NCI-H460 (cell line): ENCODE measurements at regions not wholly inside any gene's neighbourhood (a gene's known extent, or its start where the extent isn't known, plus 50 kb on each side); places are given as distances from the start of the nearest gene placed in this dataset.

Experiments
- DNase-seq: peaks from one replicate; pipeline ENCODE4 v3.0.0-alpha.2; 2016; ENCODE audit warnings: low read depth; ENCODE audit errors: extremely low read depth

DNA sequence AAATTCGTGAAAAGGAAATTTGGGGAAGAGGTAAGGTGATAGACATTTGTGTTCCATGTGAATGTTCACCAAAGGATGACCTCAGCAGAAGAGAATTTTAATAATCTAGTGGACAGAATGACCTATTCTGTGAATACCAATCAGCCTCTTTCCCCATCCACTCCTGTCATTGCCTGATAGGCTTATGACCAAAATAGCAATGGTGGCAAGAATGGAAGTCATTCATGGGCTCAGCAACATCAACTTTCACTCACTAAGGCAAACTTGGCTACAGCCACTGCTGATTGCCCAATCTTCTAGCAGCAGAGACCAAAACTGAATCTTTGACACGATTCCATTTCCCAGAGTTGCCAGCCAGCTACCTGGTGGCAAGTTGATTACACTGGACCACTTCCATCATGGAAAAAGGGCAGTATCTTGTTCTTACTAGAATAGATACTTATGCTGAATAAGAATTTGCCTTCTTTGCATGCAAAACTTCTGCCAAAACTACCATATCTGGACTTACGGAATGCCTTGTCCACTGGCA, 348.7 kb upstream of the PBX1 start:
- no peak for DNase-seq

DNA sequence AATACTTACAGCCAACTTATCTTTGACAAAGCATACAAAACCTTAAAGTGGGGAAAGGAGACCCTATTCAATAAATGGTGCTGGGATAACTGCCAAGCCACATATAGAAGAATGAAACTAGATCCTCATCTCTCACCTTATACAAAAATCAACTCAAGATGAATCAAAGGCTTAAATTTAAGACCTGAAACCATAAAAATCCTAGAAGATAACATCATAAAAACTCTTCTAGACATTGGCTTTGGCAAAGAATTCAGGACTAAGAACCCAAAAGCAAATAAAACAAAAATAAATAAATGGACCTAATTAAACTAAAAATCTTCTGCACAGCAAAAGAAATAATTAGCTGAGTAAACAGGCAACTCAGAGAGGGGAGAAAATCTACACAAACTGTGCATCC, 335.6 kb upstream of the PBX1 start:
- DNase-seq = no peak

DNA sequence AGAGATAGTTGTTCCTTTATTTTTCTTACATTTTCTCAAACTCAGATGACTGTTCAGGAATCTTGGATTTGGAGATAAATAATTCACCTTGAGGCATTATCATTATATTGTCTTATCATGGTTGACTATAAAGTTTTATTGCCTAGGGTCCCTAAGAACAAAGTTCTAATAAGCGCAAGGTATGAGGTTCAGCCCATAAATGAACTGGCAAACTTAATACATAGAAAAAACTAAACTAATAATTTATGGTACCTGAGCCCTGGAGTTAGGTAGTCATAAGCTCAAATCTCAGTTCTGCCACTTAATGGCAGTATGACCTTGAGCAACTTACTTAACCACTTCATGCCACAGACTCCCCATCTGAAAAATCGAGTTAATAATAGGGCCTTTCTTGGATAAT, 334.0 kb upstream of the PBX1 start:
- no peak for DNase-seq

DNA sequence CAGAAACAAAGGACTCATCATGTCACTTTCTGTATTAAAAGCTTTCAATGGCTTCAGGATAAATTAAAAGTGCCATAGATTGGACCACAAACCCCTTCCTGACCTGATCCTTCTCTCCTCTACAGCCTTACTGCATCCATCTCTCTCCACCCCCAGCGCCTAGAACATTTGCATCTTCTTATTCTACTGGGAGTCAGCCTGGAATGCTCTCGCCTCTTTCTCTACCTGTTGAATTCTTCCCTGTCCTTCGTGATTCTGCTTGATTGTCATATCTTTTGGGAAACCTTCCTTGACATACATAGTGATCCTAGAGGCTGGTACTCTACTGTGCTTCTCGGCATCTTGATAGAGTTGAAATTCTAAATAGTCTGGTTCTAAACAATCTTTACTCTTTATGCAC, 332.0 kb upstream of the PBX1 start:
- DNase-seq = no peak

DNA sequence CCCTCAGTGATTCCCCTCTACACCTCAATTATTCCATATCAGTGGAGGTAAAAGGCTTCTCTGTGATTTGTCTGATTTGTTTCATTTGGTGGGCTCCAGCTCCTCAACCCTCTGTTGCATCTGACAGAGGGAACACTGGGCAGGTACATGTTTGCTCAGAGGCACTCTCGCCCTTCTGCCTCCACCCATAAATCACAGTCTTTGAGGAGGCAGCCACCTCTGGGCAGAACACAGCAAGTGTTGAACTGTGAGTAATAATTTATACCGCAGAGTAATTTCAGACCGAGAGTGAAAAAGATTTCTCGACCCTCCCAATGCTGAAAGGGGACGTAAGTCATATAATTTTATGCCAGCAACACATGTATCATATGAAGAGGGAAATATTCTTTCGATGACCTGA, 330.1 kb upstream of the PBX1 start:
- no peak for DNase-seq

DNA sequence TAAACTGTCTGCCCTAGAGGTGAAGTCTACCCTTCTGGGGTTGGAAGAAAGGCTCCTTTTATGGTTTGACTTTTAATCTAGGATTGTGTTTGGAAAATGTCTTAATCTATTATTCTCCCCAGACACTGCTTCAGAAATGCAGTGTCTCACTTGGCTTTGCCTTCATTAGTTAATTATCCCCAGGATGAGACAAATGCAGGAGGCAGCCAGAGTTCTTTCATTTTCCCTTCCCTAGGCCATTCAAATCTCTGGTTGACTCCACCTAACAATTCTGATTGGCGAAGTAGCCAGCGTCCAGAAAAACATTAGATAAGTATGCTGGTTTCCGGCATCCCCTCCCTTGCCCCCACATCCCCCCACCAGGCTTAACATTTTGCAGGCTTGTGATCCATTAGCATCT, 325.8 kb upstream of the PBX1 start:
- DNase-seq = no peak

DNA sequence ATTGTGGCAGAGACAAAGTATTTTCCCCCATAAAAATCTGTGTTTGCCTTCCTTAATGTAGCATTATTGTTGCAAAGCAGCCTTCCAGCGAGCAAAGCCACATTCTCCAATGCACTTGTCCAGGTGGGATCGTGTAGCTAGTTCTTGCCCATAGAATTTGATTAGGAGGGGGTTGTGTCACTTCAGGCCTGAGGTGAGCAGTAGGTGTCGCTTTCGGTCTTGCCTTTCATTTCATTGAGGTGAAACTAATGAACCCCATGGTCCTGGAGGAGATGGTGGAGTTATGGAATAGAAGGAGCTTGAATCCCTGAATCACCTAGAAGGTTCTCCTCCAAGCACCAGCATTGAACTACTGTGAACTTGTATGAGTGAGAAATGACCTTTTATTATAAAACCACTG, 318.9 kb upstream of the PBX1 start:
- peak; percentile 16 for DNase-seq

DNA sequence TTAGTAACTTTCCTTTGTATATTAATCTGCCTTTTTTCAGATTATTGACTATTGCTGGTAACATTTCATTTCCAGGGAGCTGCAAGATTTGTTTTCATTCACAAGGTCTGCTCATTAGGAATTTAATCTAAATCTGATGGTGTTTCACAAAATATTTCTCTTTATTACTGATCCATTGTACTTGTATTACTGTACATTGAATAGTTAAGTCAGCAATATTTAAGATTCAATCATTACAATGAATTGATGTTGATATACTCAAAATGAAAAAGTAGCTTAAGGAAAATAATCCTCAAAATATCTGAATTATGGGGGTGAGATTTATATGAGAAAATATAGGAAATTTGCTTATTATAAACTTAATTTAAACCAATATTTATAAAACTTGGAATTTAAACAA, 308.6 kb upstream of the PBX1 start:
- no peak for DNase-seq

DNA sequence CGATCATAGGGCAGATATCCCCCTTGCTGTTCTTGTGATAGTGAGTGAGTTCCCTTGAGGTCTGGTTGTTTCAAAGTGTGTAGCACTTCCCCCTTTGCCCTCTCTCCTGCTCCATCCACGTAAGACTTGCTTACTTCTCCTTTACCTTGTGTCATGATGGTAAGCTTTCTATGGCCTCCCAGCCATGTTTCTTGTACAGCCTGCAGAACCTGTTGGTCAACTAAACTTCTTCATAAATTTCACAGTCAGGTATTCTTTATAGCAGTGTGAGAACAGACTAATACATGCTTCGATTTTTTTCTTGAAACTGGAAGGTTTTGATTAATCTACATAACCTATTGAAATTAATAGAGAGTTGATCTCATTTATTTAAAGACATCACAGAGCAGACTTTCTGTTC, 302.5 kb upstream of the PBX1 start:
- DNase-seq = no peak

DNA sequence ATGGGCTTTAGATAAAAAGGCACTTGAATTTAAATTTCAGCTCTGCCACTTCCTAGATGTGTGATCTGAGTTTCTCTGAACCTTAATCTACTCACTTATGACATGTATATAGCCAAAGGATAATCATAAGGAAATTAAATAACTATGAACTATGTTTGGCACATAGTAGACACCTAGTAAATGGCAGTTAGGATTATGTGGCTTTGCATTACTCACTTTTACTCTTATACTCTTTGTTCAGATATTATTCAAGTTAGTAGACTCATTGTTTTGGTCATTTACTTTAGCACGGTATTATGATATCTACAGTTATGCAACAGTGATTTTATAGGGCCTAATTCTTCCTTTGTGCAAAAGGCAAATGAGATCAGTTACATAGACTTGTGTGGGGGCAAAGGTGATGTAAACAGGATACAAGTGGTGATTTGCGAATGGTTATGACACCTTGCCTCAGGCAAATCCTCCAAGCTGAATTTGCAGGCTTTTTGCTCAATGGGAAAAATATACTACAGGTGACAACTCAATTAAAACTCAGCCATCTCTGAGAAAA, 297.2 kb upstream of the PBX1 start:
- no peak for DNase-seq

DNA sequence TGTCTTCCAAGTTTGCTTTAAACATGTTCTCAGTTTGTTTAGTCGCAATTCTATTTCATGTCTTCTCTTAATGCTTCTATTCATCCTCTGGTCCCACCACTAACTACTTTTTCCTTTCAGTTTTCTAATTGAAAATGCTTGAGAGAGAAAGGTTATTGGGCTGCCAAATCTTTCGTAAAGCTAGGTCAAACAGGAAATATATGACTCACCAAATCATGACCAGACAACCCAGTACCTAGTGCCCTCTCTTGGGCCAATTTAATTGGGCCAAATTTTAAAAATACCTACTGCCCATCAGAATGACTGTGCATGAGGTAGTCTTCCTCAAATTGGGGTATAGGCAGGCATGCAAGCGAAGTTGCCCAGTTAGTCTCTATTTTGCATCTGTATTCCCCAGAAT, 295.4 kb upstream of the PBX1 start:
- DNase-seq = no peak

DNA sequence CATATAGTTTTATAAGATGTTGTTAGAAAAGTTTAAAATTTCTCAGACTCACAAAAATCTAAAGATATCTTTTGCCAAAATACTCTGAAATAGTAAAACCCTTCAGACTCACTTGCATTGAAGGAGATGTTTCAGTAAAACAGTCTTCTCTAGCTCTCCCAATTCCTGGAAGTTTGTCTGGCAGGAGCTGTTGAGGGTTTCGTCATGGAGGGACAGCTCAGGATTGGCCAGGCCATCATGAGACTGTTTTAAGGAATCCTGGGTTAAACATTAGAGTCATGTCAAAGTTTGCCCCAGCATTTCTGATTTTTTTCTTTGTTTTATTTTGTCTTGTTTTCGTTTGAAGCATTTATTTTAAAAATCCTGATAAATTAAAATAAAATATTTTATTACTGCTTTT, 293.8 kb upstream of the PBX1 start:
- DNase-seq = no peak

DNA sequence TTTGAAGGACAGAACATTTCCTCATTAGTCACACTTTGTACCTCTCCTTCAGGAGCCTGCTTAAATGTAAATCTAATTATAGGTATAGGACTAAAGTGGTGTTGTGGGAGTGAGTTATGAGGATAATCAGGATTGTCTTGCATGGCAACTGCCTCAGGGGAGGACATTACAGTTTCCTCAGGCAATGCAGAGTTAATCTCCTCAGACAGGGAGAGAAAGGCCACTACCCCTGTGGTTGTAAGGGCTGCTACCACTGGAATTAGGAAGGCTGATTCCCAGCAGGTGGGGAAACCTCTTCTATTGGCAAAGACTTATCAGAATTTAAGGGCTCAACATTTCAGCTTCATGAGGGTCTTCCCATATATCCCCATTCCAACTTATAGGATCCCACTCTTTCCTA, 286.8 kb upstream of the PBX1 start:
- no peak for DNase-seq

DNA sequence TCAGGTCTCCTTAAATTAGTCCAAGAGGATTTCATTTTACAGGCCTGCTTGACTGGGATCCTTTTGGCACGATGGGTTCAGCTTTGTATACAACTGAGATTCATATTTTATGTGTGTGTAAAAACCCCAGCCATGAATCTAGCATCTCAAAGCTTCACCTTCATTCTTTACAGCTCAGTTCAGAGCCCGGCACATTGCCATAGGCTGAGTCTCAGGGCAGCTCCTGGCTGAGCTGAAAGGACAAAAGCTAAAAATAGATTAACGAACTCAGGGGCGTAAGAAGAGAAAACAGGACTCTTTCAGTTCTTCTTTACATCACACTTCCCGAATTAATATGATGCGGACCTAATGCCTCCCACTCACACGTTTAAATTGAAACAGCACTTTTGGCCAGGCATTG, 262.8 kb upstream of the PBX1 start:
- DNase-seq = no peak

DNA sequence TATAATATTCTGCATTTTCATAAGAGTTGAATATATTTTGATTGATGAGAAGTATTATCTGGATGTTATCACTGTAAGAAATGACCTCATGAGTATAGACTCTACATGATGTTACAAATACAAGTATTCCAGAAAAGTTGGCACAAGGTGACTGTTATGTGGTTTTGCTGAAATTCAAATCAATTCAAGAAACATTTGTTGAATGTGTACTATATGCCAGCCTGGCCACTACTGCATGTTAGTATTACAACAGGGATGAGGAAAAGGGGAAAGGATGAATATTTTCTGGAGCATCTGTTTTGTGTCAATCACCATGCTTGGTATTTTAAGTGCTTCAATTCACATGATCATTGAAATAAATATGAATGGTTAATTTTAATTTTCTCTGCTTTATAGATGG, 250.9 kb upstream of the PBX1 start:
- DNase-seq = no peak

DNA sequence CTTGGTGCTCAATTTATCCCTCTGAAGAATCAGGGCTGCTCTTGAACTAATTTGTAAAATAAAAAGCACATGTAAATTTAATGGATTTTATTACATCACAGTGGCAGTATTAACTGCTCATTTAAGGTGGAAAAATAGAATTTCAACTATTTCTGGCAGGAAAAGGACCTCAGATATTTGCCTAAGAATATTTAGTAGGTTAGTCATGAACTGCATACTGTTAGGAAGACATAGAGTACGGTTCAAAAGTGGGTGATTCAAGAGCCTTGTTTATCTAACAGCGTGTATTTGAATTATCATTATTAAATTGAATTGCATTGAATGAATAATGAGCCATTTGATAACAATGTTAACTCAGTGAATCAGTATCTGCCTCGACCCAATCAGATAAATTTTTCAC, 248.8 kb upstream of the PBX1 start:
- no peak for DNase-seq

DNA sequence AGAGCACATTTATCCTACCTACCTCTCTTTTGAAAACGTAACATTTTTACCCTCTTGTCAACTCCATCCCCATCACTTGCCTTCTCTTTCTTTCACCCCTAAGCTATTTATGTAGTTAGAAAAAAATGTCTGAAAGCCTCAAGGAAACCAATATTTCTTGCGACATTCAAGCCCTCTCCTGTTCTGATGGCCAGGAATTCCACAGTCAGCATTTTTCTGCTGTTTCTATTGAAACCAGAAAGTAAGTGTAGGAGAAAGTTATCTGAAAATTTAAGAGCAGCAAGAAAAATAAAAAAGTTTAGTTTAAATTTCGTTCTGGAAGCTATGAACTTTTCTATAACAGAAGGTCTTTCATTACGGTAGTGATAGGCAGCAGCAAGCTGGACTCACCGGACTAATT, 247.6 kb upstream of the PBX1 start:
- no peak for DNase-seq

DNA sequence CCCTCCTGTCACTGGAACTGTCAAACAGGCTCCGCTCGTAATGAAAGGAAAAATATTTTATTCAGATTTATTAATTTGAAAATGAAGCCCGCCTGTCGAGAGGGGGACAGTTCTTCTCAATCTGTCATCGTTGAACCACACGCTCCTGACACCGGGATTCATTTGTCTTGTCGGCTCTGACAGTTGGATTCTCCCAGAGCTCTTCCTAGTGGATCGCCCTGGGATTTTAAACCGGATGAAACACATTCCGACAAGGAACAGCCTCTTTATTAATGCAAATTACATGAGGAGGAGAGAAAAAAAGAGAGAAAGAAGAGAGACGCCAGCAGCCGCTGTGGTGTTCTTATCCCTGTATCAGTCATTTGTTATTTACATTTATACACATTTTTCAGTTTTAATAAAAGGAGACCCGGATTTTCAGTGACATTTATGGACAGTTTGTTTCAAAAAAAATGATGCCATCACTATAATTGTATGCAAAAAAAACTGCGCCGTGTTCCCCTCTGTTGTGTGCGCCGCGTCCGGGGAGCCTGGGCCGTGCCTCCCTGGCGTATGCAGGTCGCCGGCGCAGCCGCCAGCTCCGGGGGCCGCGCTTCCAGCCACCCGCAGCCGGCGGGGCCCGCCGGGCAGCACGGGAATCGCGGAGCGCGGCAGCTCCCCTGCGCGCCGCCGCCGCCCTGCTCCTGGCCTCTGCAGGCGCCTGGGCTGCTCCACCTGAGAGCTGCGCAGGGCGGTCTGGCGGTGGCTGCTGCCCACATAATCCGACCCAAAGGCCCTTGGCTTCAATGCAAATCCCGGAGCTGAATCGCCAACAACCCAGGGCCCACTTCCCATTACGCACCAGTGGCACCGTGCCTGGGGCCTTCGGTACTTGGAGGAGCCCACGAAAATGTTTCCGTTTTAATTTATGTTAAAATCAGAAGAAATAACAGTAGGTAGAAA, 237.9 kb upstream of the PBX1 start:
- DNase-seq = no peak

DNA sequence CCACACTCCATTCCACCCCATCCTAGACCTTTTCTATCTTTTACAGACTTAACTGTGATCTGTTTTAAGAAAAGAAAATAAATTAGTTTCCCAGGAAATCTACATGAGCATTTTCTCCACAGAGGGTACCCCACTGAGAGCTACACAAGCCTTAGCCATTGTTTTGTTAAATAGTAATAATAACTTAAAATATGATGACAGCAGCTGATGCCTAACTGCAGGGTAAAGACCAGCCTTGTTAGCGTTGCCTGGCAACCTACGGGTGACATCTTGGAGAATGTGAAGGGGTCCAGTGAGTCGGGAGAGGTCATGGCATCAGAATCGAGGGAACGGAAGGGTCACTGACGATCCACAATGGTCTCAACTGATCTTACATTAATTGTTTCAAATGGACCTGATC, 233.2 kb upstream of the PBX1 start:
- DNase-seq = no peak

DNA sequence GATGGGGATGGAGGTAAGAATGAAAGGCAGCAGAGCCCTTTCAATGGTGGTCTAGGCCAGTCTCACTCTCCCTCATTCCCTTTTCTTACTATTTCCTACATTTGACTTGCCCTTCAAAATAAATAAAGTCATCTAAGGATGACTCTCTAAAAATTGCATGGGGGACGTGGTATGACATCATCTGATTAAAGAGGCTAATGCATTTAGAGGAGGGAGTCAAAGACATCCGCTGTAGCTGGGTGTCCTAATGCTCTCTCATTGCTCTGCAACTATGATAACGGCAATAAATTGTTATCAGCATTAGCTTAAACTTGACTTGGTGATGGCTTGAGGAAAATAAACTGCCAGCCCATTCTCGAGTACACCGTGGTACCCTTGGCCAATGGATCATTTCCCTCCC, 225.6 kb upstream of the PBX1 start:
- DNase-seq = no peak

DNA sequence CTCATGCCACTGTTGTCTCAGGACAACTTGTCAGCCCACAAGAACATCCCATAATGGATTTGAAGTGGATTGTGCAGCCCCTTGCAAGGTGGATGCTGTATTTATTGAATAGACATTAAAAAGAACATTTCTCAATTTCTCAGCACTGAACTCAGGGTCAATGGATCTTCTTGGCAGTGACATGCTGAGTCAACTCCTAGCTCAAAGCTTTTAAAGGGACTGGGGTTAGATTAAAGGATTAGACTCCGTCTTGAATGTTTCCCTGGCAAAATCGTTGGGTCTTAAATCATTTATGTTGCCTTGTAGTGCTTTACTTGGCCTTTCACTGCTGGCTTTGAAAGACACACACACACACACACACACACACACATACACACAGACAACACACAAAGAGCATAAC, 221.6 kb upstream of the PBX1 start:
- DNase-seq = no peak

DNA sequence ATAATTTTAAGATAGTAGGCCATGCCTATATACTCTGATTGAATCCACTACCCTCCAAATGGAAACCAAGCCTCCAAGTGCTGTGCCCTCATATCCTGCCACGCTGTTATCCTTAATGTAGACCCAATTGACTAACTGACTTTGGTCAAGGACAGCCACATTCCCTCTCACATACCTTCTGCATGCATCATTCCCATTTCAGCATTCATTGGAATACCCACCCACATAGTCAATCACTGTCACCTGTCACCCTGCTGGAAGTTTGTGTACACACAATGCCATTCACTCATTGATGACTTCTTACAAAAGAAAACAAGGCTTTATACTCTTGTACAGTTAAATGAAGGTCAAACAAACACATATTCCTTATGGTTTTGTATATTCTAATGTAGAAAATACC, 221.1 kb upstream of the PBX1 start:
- DNase-seq = no peak
